Esophagus squamous epithelium (tissue), 4 donors: ENCODE measurements at regions not wholly inside any gene's neighbourhood (a gene's known extent, or its start where the extent isn't known, plus 50 kb on each side); places are given as distances from the start of the nearest gene placed in this dataset.

Source experiments
- CTCF ChIP-seq, 6 experiments: fragments of 450-650 bp in 4 of 6; fragments of 200-600 bp in 2 of 6; sonication (generic) in 2 of 6; IDR thresholded peaks; one replicate each; pipeline ENCODE4 v1.5.1; 2016 to 2019; ENCODE audit warnings: antibody characterized with exemption in 6 of 6, mild to moderate bottlenecking in 4 of 6, moderate library complexity in 4 of 6
- POLR2A ChIP-seq, 4 donors: fragments of 450-650 bp; IDR thresholded peaks; one replicate each; pipeline ENCODE4 v1.6.1; 2017; ENCODE audit warnings: antibody characterized with exemption in 4 of 4, mild to moderate bottlenecking in 4 of 4, moderate library complexity in 3 of 4

DNA sequence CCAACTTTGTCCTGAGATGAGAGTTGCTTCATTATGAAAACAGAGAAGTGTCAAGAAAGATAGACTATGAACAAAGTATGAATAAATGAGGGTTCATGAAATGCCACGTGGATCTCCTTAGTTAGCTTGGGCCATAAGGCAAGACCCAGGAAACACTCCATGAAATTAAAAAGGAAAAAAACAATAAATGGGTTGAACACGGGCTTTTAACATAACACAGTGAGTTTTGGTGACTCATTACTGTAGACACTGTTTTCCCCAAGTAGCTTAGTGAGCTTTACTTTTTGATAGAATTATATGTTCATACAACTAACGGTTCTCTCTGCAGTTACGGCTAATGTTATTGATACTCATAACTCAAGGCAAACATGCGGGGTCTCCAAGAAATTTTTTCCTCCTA, 265.0 kb downstream of the DHX15 start:
- no peak for TF ChIP-seq CTCF (IDR thresholded peaks at IDR 0.05)
- no peak for TF ChIP-seq POLR2A (IDR thresholded peaks at IDR 0.05)
